ENCODE measurements at regions not wholly inside any gene's neighbourhood (a gene's known extent, or its start where the extent isn't known, plus 50 kb on each side); places are given as distances from the start of the nearest gene placed in this dataset.

DNA sequence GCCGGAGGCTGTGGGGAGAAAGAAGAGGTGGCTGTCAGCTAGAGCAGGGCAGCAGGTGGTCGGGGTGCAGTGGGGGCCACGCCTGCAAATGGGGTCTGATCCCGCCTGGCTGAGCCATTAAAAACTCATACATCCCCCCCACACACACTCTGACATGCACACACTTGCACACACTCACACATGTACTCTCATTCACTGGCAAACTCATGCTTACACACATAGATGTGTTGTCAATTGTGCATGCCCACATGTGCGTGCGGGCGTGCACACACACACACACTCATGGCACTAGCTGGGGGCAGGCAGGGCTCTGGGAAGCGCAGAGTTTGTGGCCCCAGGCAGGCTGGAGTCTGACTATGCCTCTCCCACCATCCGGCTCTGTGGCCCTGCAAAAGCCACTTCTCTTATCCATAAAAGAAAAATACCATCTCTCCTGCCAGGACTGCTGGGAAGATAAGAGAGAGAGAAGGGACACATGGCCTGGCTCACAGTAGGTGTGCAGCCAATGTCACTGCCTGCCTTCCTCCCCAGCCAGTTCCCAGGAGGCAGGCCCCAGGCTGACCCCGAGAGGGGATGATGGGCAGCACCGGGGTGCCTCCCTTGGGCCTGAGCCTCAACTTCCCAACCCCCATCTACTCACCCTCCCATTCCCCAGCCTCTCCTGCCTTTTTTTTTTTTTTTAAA, 163.5 kb upstream of the LINGO1 start:
- Histone ChIP-seq H3K9me3 (ENCODE audit: control insufficient read depth, insufficient read depth, low read depth, low read length) (no peaks in the 10 kb centered on the region), H3K4me1 (ENCODE audit: control insufficient read depth, insufficient read depth, low read length) (no peaks in the 10 kb centered on the region), H3K27ac (ENCODE audit: extremely low read depth, low read depth, low read length) (no peak overlapping the region), H3K36me3 (ENCODE audit: control insufficient read depth in 2 of 2, insufficient read depth in 1 of 2, low read length in 2 of 2) (no peaks in the 10 kb centered on the region), H3K4me3 (ENCODE audit: low read depth, low read length) (no peak overlapping the region)
- ChIA-PET CTCF (interaction anchor here (1.4 to 1.5 kb wide), 2 partner anchors 24 to 25 kb away, joined by 4 to 5 read pairs; no protein-coding TSS in a partner anchor), POLR2A (no interaction called here)
- 0 out of 2 replicates have a peak, but pooled peaks have one; percentile 10 for TF ChIP-seq ZFHX2 (tag by site-specific recombination; conservative IDR thresholded peaks at IDR 0.05)
- no peak for TF ChIP-seq ZNF521 (tag by site-specific recombination; IDR thresholded peaks at IDR 0.05)
- TF ChIP-seq, protein P1, sequence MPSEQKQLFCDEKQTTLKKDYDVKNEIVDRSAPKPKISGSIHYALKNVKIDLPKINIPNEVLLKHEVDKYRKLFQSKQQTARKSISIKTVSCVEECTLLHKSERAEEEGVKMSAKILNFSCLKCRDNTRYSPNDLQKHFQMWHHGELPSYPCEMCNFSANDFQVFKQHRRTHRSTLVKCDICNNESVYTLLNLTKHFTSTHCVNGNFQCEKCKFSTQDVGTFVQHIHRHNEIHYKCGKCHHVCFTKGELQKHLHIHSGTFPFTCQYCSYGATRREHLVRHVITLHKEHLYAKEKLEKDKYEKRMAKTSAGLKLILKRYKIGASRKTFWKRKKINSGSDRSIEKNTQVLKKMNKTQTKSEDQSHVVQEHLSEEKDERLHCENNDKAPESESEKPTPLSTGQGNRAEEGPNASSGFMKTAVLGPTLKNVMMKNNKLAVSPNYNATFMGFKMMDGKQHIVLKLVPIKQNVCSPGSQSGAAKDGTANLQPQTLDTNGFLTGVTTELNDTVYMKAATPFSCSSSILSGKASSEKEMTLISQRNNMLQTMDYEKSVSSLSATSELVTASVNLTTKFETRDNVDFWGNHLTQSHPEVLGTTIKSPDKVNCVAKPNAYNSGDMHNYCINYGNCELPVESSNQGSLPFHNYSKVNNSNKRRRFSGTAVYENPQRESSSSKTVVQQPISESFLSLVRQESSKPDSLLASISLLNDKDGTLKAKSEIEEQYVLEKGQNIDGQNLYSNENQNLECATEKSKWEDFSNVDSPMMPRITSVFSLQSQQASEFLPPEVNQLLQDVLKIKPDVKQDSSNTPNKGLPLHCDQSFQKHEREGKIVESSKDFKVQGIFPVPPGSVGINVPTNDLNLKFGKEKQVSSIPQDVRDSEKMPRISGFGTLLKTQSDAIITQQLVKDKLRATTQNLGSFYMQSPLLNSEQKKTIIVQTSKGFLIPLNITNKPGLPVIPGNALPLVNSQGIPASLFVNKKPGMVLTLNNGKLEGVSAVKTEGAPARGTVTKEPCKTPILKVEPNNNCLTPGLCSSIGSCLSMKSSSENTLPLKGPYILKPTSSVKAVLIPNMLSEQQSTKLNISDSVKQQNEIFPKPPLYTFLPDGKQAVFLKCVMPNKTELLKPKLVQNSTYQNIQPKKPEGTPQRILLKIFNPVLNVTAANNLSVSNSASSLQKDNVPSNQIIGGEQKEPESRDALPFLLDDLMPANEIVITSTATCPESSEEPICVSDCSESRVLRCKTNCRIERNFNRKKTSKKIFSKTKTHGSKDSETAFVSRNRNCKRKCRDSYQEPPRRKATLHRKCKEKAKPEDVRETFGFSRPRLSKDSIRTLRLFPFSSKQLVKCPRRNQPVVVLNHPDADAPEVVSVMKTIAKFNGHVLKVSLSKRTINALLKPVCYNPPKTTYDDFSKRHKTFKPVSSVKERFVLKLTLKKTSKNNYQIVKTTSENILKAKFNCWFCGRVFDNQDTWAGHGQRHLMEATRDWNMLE (tag by site-specific recombination; conservative IDR thresholded peaks at IDR 0.05; ENCODE audit: low read depth) = no peak
- TF ChIP-seq, protein P2, sequence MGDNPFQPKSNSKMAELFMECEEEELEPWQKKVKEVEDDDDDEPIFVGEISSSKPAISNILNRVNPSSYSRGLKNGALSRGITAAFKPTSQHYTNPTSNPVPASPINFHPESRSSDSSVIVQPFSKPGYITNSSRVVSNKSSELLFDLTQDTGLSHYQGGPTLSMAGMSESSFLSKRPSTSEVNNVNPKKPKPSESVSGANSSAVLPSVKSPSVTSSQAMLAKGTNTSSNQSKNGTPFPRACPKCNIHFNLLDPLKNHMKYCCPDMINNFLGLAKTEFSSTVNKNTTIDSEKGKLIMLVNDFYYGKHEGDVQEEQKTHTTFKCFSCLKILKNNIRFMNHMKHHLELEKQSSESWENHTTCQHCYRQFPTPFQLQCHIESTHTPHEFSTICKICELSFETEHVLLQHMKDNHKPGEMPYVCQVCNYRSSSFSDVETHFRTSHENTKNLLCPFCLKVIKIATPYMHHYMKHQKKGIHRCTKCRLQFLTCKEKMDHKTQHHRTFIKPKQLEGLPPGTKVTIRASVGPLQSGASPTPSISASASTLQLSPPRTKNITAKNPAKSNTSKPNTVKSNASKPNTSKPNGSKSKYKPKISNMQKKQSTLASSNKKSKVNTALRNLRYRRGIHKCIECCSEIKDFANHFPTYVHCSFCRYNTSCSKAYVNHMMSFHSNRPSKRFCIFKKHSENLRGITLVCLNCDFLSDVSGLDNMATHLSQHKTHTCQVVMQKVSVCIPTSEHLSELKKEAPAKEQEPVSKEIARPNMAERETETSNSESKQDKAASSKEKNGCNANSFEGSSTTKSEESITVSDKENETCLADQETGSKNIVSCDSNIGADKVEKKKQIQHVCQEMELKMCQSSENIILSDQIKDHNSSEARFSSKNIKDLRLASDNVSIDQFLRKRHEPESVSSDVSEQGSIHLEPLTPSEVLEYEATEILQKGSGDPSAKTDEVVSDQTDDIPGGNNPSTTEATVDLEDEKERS (tag by site-specific recombination; IDR thresholded peaks at IDR 0.05) = no peak
- no peak for TF ChIP-seq ZNF391 (tag by site-specific recombination; IDR thresholded peaks at IDR 0.05; ENCODE audit: borderline replicate concordance, low read depth)
- TF ChIP-seq, protein P3, sequence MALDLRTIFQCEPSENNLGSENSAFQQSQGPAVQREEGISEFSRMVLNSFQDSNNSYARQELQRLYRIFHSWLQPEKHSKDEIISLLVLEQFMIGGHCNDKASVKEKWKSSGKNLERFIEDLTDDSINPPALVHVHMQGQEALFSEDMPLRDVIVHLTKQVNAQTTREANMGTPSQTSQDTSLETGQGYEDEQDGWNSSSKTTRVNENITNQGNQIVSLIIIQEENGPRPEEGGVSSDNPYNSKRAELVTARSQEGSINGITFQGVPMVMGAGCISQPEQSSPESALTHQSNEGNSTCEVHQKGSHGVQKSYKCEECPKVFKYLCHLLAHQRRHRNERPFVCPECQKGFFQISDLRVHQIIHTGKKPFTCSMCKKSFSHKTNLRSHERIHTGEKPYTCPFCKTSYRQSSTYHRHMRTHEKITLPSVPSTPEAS (tag by site-specific recombination; IDR thresholded peaks at IDR 0.05) = peak; percentile 74
- TF ChIP-seq ZIC2 (tag by site-specific recombination; IDR thresholded peaks at IDR 0.05) = peak; percentile 77

DNA sequence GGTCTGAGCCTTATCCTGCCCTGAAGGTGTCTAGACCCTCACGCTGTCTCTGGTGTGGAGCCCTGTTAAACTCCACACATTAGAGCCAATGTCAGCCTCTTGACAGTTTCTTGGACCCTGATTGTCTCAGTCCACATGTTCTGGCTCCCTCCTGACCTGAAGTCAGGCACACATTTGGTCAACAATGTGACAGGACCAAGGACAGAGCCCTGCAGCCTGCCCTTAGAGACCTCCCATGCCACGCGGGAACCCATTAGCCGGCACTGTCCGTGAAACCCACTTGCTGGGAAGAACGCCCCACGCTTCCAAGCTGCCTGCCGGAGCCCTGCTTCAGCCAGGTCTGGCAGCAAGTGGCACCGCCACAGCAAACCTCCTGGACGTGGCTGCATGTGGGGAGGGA, 162.7 kb upstream of the LINGO1 start:
- Histone ChIP-seq H3K4me3 (ENCODE audit: low read depth, low read length) (no peak overlapping the region), H3K36me3 (ENCODE audit: control insufficient read depth in 2 of 2, insufficient read depth in 1 of 2, low read length in 2 of 2) (no peaks in the 10 kb centered on the region), H3K4me1 (ENCODE audit: control insufficient read depth, insufficient read depth, low read length) (no peaks in the 10 kb centered on the region), H3K27ac (ENCODE audit: extremely low read depth, low read depth, low read length) (no peak overlapping the region), H3K9me3 (ENCODE audit: control insufficient read depth, insufficient read depth, low read depth, low read length) (no peaks in the 10 kb centered on the region)
- TF ChIP-seq, protein P4, sequence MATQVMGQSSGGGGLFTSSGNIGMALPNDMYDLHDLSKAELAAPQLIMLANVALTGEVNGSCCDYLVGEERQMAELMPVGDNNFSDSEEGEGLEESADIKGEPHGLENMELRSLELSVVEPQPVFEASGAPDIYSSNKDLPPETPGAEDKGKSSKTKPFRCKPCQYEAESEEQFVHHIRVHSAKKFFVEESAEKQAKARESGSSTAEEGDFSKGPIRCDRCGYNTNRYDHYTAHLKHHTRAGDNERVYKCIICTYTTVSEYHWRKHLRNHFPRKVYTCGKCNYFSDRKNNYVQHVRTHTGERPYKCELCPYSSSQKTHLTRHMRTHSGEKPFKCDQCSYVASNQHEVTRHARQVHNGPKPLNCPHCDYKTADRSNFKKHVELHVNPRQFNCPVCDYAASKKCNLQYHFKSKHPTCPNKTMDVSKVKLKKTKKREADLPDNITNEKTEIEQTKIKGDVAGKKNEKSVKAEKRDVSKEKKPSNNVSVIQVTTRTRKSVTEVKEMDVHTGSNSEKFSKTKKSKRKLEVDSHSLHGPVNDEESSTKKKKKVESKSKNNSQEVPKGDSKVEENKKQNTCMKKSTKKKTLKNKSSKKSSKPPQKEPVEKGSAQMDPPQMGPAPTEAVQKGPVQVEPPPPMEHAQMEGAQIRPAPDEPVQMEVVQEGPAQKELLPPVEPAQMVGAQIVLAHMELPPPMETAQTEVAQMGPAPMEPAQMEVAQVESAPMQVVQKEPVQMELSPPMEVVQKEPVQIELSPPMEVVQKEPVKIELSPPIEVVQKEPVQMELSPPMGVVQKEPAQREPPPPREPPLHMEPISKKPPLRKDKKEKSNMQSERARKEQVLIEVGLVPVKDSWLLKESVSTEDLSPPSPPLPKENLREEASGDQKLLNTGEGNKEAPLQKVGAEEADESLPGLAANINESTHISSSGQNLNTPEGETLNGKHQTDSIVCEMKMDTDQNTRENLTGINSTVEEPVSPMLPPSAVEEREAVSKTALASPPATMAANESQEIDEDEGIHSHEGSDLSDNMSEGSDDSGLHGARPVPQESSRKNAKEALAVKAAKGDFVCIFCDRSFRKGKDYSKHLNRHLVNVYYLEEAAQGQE (tag by site-specific recombination; IDR thresholded peaks at IDR 0.05) = peak; percentile 88
- TF ChIP-seq, protein P5, sequence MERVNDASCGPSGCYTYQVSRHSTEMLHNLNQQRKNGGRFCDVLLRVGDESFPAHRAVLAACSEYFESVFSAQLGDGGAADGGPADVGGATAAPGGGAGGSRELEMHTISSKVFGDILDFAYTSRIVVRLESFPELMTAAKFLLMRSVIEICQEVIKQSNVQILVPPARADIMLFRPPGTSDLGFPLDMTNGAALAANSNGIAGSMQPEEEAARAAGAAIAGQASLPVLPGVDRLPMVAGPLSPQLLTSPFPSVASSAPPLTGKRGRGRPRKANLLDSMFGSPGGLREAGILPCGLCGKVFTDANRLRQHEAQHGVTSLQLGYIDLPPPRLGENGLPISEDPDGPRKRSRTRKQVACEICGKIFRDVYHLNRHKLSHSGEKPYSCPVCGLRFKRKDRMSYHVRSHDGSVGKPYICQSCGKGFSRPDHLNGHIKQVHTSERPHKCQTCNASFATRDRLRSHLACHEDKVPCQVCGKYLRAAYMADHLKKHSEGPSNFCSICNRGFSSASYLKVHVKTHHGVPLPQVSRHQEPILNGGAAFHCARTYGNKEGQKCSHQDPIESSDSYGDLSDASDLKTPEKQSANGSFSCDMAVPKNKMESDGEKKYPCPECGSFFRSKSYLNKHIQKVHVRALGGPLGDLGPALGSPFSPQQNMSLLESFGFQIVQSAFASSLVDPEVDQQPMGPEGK (tag by site-specific recombination; IDR thresholded peaks at IDR 0.05) = no peak
- TF ChIP-seq SCRT1 (tag by site-specific recombination; IDR thresholded peaks at IDR 0.05; ENCODE audit: borderline replicate concordance) (no peak), ZNF626 (tag by site-specific recombination; IDR thresholded peaks at IDR 0.05) (no peak), ZNF521 (tag by site-specific recombination; IDR thresholded peaks at IDR 0.05) (no peak), EGR2 (tag by site-specific recombination; IDR thresholded peaks at IDR 0.05; ENCODE audit: low read depth) (no peak)
- ChIA-PET POLR2A (no interaction called here), CTCF (no interaction called here)

Measured in HEK293 (cell line).